ENCODE measurements at regions not wholly inside any gene's neighbourhood (a gene's known extent, or its start where the extent isn't known, plus 50 kb on each side); places are given as distances from the start of the nearest gene placed in this dataset.

DNA sequence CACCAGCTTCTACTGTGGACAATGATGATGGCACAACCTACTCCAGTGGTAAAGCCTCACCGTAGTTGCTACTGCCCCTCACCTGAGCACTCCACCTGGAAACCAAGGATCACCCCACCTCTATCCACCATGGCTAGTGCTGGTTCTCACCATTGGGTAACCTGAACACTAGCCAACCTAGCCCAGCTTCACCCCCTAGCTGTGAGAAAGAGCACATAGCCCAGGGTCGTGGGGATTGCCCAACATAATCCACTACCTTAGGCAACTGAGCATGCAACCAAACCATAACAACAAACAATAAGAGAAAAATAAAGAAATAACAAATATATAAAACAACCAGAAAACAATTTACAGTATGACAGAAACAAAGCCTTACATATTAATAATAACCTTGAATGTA, 560.1 kb downstream of the DIAPH3 start:
- DNase-seq, result no peak

DNA sequence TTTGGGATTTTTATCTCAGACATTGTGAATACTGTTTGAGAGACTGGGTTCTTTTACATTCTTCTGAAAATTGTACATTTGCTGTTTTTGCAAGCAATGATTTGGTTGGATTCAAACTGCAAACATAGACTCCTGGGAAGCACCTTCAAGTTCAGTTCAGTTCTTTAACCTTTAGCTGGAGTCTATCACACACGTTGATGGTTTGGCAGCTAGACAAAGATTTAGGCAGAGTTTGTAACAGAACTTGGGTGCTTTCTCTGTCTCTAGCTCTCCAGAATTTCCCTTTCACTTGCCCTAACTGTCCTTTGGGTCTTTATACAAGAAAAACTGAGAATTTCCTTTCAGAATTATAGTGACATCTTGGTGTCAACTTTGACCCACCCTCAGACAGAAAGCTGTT, 556.6 kb downstream of the DIAPH3 start:
- no peak for DNase-seq

DNA sequence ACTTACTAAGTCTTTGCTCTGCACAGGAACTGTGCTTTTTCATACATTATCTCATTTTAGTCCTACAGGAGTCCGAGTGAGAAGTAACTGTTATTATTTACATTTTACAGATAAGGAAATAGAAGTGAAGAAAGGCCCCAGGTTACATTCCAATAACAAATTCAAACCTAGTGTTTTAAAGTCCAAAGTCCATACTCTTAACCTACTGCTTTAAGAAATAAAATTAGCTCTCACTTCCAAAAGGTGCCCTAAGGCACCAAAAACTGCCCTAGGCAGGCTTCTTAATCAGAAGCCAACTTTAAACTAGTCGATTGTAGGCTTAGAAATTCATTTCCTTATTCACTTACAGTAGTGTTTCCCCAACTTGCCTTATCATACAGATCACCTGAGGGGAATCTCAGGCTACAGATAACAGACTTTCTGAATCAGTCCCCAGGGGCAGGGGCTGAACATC, 555.9 kb downstream of the DIAPH3 start:
- DNase-seq, result peak; percentile 10 to 22

DNA sequence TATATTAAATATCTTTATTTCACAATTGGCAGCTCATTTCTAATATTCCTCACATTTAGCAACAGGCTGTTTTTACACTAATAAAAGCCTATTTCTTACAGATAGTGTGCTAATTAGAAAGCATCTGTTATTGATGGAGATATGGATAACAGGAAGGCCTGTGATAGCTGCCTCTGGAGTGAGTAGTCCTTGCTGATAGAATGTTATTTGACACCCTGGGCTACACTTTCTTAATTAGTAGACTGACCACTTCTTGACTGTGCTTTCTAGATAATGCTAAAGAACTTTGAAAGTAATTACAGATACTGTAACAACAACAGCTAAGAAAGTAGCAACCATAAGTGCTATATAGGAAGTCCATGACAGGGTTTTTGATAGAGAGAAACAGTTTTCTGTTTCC, 554.3 kb downstream of the DIAPH3 start:
- DNase-seq, result no peak

All from NCI-H526 (cell line).